ENCODE measurements at regions not wholly inside any gene's neighbourhood (a gene's known extent, or its start where the extent isn't known, plus 50 kb on each side); places are given as distances from the start of the nearest gene placed in this dataset.

DNA sequence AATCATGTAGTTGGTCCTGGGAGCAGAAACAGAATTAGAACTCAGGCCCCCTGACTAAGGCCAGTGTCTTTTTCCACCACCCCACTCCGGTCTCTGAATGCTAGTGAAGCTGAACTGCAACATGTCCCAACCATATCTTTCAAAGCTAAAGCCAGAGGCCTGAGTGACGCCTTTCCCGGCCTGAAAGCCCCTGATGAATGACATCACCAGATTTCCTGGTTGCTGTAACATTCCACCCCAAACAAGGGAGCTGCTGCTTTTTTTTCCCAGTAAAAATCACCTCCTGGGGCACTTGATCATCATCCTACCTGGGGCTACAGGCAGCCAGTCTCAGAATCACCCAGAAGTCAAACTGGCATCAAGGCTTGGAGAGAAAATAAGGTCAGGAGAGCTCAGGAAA lies 162.7 kb downstream of the ARL4C start:
- H3K4me3 ChIP-seq (ENCODE audit: low read length) = no peak overlapping the region
- DNase-seq (ENCODE audit: low read depth) = peak; percentile 6
- TF ChIP-seq, protein P1, sequence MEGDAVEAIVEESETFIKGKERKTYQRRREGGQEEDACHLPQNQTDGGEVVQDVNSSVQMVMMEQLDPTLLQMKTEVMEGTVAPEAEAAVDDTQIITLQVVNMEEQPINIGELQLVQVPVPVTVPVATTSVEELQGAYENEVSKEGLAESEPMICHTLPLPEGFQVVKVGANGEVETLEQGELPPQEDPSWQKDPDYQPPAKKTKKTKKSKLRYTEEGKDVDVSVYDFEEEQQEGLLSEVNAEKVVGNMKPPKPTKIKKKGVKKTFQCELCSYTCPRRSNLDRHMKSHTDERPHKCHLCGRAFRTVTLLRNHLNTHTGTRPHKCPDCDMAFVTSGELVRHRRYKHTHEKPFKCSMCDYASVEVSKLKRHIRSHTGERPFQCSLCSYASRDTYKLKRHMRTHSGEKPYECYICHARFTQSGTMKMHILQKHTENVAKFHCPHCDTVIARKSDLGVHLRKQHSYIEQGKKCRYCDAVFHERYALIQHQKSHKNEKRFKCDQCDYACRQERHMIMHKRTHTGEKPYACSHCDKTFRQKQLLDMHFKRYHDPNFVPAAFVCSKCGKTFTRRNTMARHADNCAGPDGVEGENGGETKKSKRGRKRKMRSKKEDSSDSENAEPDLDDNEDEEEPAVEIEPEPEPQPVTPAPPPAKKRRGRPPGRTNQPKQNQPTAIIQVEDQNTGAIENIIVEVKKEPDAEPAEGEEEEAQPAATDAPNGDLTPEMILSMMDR (conservative IDR thresholded peaks at IDR 0.05; ENCODE audit: low read length) = no peak

DNA sequence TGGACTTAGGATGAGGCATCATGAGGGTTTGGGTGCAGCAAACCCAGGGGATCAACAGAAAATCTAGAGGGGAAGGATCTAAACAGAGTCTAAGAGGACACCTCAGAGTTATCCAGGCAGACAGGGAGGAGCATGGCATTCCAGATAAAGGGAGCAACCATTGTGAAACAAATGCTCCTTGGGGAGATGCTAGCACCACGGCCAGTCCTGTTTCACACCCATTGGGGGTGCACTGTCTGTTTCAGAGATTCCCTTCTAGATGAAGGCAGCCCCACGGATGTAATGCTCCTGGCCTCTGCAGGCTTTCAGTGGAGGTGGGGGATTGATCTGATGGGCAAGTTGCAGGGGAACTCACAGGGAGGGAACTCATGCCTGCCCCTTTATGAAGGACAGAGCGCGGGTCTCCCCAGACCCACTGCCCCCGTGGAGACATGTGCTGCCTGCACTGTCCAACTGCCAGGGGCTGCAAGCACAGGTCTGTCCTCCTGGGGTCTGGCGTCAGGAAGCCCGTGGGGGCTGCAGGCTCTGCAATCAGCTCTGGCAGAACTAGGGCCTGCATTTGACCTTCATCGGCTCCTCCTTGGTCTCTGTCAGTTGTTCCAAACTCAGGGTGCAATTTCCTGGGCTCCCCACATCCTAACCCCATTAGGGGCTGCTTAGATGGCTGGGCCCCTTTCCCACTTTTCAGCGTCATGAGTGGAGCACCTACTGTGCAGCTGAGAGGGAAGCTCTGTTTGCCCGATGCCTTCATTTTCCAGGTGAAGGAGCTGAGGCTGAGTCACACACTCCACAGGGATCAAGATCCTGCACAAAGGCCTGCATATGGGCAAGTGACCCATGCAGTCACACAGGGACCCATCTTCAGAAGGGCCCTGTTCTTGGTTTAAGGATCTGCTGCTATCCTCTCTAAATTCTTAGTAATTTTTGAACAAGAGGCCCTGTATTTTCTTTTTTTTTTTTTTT lies 163.4 kb downstream of the ARL4C start:
- no peak for DNase-seq (ENCODE audit: low read depth)
- TF ChIP-seq, protein P1 (conservative IDR thresholded peaks at IDR 0.05; ENCODE audit: low read length) = no peak
- no peak overlapping the region for H3K4me3 ChIP-seq (ENCODE audit: low read length)

DNA sequence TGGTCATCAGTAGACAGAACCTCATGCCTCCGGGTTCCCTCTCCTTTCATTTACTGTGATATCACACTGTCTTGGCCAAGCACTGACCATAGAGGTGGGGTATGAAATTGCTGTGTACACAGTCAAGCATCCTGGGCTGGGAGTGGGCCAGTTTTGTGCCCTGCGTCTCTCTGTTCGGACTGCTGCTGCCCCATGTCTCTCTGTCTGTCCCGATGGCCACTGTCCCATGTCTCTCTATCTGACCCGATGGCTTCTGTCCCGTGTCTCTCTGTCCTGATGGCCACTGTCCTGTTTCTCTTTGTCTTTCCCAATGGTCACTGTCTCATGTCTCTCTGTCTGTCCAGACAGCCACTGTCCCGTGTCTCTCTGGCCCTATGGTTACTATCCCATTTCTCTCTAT lies 164.9 kb downstream of the ARL4C start:
- no peak overlapping the region for H3K4me3 ChIP-seq (ENCODE audit: low read length)
- DNase-seq (ENCODE audit: low read depth) = no peak
- TF ChIP-seq, protein P1 (conservative IDR thresholded peaks at IDR 0.05; ENCODE audit: low read length) = no peak

DNA sequence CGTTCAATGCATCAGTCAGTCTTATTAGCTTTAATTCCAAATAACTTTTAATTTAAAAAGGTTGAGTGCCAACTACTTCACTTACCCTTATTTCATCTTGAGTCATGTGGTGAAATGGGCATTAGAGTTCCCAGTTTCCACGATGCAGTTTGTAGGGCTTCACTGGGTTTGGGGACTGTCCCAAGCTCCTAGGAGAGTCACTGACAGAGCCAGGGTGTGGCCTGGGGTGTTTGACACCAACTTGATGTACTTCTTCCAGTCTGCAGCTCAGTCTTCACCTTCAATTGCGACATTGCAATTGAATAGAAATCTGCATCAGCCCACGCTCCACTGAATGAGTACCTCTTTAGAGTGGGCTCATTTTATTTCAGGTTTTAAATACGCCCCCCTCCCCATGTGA lies 165.3 kb downstream of the ARL4C start:
- no peak for DNase-seq (ENCODE audit: low read depth)
- TF ChIP-seq, protein P1 (conservative IDR thresholded peaks at IDR 0.05; ENCODE audit: low read length) = no peak
- no peak overlapping the region for H3K4me3 ChIP-seq (ENCODE audit: low read length)

DNA sequence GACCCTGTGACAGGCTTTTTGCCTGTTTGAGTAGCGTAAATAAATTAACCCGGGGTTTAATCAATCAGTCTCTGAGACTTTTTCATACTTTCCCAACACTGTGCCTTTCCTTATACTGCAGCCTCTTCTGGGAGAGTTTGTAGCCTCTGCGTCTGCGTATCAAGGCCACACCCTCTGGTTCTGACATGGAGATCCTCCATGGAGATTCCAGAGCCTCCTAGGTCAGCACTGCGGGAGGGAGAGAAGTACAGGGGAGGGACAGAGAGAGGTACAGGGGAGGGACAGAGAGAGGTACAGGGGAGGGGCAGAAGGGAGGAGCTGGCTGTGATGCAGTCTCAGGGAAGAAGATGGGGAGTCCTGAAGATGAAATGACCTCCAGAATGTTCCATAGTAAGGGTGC lies 166.0 kb downstream of the ARL4C start:
- no peak for DNase-seq (ENCODE audit: low read depth)
- TF ChIP-seq, protein P1 (conservative IDR thresholded peaks at IDR 0.05; ENCODE audit: low read length) = no peak

DNA sequence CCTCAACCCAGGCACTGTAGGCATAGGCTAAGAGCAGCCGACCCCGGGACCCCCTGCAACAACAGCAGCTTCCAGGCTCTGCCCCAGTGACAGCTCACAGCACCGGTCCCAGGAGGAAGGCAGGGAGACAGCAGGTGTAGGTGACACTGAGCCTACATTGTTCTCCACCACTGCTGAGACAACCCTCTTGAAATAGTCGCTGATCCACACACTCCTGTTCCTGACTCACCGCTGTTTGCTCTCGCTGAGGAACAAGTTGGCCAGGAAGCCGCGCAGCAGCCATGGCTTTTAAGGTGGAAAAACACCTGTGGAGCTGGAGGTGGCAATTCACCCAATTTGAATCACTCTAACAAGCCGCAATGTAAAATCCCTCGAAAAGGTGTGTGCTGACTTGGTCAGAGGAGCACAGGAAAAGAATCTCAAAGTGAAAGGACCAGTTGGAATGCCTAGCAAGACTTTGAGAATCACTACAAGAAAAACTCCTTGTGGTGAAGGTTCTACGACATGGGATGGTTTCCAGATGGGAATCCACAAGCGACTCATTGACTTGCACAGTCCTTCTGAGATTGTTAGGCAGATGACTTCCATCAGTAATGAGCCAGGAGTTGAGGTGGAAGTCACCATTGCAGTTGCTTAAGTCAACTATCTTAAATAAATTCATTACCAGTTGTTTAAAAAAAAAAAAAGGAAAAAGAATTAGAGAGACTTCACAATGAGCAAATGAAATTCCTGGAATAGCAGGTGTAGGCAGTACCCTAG lies 167.5 kb downstream of the ARL4C start:
- no peak overlapping the region for H3K4me3 ChIP-seq (ENCODE audit: low read length)
- peak; percentile 67 for DNase-seq (ENCODE audit: low read depth)
- TF ChIP-seq, protein P1 (conservative IDR thresholded peaks at IDR 0.05; ENCODE audit: low read length) = no peak

More for the DNA sequence above, 166.0 kb downstream of the ARL4C start:
- H3K4me3 ChIP-seq (ENCODE audit: low read length) = no peak overlapping the region

All from AG10803 (cell line).